GM18867 (cell line): ENCODE measurements at regions not wholly inside any gene's neighbourhood (a gene's known extent, or its start where the extent isn't known, plus 50 kb on each side); places are given as distances from the start of the nearest gene placed in this dataset.

Source experiments
- ATAC-seq: cut with Tn5 transposase; IDR thresholded peaks from one replicate; pipeline ENCODE4 v1.9.1; 2021; ENCODE audit warnings: mild to moderate bottlenecking, moderate library complexity; ENCODE audit not compliant: unreplicated experiment

DNA sequence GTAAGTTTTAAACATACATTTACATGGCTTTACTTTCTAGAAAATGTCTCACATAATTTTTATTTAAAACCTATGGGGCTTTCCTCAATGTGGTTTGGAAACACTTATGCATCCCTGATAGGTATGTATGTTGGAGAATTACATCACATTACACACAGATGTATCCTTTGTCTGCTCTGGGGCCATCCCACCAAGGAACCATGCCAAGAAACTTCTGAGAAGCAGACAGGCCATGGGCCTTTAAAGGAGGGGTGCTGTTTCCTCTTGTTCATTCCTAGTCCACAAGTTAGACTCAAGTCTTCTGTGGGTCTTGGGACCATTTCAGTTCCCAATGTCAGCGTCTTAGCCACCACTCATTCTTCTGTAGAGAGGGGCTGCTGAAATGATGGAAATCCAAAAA is 162.0 kb upstream of the SETBP1 start:
- ATAC-seq: no peak

DNA sequence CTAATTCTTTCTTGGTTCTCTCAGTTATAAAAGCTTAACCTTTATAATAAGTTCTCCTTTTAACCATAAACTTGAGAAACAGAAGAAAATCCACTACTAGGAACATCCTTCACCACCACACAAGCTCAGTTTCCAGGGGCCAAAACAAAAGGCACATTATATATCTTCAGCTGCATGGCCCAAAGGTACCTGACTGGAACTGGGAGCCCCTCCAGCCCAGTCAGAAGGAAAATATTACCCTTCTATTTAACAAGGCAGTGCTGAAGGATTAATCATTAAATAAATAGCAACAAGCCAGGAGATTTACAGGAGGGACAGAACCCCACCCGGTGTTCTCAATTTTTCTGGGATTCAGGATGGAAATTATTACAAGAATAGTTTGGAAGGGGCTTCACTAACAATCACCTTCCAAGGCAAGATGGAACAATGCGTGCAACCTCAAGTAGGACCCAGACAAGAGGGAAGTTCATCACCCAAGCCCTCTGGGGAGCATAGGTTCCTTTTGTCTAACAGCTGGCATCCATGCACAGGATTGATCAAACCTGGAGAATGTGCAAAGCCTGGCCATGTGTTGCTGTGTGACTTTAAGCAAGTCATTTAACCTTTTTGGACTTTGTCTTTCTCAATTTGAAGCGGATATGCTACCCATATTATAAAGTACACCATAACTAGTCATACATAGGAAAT is 159.6 kb upstream of the SETBP1 start:
- no peak for ATAC-seq

DNA sequence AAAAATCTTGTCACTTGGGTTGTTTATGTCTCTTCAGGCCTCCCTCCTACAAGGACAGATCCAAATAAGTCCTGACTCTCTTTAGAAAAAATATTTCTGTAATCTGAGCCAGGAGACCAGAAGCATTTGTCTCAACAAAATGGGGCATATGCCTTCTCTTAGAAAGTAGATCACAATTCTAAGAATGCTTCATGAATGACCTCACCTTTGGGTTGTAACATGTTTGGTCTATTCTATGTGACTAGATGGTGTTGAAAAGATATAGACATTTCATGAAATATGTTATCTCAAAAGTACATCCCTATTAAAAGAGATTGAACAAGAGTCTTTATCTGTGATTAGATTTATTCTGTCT is 159.0 kb upstream of the SETBP1 start:
- ATAC-seq: no peak

DNA sequence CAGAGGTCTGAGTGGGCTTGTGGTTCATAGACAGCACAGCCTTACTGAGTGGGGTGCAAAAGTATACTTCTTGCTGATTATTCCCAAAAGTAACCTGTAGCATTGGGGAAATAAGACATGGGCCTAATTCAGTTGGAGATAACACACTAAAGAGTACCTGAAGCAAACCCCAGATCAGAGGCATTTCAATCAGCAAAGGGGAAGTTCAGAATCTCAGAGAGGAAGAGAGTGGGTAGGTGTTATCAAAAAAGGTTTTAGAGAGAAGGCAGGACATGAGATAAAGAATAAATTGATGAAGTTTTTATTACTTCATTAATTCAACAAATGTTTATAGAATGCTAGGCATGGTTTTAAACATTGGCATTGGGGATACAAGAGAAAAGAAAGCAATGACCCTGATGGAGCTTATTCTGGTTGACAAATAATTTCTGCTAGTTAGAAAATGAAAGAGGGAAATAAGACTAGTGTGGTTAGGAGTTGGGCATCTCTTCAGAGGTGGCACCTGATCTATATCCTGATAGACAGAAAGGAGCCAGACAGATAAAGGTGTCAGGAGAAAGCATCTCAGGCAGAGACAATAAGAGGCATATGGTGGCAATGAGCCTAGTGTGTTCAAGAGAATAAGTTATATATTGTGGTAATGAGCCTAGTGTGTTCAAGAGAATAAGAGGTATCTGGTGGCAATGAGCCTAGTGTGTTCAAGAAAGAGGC is 153.8 kb upstream of the SETBP1 start:
- ATAC-seq: peak; percentile 83

DNA sequence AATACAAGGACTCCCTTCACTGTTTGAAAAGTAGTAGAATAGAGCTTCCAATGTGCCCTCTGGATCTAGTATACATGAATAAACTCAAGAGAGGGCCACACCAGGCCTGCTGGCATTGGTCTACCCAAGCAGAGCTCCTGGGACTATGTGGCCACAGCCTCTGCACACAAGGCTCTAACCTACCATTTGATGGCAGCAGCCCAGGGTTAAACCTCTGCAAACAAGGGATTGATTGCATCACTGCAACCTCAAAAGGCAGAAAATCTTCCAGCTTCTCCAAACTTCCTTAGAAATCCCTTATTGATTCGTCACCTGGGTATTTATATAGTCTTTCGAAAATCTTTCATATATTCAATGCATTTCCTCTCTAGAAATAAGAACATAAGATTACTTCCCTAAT is 147.6 kb upstream of the SETBP1 start:
- ATAC-seq: no peak

DNA sequence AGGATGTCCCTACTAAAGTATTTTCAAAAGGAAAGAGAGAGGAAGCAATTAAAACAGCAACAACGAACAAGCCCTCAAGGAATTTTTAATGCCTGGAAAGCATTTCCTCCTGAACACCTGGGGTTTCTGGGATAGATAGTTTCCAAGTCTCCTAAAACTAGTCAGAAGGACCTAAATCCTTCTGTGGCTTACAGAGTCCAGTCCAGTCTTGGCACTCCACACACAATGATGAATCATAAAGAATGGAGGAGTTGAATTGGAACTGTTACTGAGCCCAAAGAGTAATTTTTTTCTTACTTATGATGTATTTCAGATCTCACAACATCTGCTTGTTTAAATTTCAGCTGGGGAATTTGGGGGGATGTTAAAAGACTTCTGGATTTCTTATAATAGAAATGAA is 144.6 kb upstream of the SETBP1 start:
- no peak for ATAC-seq

DNA sequence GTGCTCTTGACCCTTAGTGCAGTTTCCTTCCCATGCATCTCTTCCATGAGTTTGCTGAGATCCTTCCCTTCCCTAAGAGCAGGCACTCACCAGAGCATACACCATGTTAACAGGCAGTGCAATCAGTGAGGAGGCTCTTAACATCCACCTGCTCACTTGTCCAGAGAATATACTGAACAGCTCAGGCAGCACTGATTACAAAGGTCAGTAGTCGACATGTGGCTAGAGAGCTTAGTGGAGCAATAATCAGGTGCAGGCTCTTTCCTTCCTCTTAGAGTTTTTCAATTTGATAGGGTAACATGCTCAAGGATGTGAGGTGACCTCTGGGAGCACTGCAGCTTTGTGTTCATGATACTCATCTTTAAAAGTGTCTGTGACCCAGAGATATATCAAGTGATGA is 144.1 kb upstream of the SETBP1 start:
- no peak for ATAC-seq

DNA sequence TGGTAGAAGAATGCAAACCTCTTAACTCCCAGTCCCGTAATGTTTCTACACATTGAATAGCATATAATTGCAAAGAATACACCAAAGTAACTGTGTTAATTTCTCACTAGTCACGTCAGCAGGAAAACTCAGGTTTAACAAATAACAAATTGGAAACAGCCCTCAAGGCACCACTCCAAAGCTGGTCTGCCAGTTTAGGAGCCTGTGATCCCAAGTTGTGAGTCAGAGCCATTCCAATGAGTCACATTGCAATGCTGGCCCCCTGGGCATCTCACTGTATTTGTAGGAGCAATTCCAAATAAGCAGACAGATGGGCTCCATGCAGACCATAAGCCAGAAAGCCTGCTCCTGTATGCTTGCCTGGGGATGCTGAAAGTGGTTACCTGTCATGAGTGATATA is 143.2 kb upstream of the SETBP1 start:
- ATAC-seq: no peak

DNA sequence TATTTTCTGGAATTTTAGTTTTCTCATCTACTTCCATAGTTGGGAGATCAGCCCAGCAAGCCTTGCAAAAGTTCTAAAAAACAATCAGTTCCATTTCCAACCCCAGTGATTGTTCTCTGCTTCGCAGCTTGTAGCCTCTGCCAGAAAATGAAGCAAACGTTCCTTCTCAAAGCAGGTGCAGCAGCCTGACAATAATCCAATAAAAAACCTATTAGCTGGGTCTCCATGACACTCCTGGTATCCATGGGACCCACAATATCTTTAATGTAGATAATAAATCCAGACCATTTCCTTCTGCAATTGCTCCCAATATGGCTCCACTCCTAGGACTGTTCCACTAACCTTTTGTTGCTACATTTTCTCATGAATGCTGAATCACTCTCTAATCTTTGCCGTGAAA is 140.8 kb upstream of the SETBP1 start:
- ATAC-seq: no peak

DNA sequence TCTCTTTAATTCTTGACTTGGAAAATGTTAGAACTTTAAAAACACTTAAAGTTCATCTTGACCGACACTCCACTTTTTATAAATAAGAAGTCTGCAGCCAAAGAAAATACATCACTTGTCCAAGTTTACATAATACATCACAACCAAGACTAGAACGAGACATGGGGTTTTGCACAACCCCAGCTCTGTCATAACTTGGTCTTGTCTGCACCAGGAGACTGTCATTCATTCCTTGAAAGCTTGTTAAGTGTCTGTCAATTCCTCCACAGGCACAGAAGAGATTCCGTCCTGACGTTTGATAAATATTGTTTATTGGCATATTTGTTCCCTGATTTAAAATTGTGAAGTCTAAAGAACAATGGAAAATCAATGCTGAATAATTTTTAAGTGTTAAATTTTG is 139.5 kb upstream of the SETBP1 start:
- ATAC-seq: no peak

DNA sequence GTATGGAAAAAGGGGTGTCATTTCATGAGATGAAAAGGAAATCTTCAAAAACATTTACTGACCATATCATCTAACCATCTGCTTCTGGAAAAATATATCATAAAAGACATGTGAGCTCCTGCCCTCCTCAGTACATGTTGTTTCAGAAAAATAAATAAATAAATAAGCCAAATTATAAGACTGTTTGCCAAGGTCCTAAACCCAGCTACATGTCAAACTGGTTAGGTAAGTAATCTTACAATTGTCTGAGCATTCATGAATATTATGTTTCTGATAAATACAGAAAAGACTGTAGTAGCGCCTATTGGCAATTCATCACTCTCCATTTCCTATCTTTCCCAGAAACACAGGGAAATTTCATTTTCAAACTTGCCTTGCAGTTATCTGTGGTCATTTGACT is 138.9 kb upstream of the SETBP1 start:
- no peak for ATAC-seq

DNA sequence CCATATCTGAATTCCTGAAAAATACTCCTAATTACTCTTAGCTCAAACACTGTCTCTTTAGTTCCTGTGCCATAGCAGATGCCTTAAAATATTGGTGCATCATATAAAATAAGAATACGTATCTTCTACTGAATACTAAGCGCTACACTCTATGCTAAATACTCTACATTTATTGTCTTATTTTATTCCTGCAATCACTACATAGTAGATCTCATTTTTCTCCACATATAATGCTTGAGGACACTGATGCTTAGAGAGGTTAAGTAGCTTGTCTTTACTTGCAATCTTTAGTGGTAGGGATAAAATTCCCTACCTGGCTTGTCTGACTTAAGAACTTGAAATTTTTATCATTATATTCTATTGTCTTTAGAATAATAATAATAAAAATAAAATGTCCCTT is 137.3 kb upstream of the SETBP1 start:
- ATAC-seq: no peak

DNA sequence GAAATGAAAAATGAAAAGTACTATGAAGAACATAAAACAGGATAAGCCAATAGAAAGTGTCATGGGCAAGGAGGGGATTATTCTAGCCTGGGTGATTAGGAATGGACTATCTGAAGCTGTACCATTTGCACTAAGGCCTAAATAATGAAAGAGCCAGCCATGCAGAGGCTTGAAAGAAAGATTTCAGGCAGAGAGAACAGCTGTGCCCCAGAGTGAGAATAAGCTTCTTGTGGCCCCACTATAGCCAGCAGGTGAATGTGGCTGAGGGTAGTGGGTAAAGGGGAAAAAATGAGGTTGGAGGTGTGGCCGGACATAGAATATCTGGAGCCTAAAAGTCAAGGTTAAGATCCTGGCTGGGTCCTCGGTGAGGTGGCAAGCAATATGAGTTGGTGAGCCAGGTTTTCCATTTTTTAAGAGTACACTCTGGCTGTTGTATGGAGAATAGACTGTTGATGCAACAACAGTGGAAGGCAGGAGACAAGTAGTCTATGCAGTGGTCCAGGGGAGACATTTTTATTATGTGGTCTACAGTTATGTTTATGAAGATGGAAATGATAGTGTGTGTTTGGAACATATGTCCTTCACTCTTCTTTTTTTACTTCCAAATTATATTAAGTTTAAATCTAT is 135.2 kb upstream of the SETBP1 start:
- ATAC-seq: no peak

DNA sequence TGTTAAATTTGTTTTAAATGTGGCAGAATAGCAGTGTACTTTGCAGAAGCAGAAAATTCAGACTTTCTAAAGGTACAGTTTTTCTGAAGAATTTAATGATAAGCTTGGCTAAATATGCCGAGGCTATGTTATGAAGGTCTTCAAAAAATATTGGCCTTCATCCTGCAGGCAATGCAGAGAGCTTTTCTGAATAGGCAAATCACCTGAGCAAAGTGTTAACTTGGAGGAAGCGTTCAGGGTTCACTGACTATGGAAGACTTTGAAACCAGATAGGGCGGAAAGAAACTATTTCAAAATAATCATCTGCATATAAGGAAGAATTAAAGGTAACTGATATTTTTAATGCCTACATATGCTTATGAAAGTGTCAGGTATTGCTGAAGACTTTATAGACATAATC is 133.7 kb upstream of the SETBP1 start:
- ATAC-seq: no peak

DNA sequence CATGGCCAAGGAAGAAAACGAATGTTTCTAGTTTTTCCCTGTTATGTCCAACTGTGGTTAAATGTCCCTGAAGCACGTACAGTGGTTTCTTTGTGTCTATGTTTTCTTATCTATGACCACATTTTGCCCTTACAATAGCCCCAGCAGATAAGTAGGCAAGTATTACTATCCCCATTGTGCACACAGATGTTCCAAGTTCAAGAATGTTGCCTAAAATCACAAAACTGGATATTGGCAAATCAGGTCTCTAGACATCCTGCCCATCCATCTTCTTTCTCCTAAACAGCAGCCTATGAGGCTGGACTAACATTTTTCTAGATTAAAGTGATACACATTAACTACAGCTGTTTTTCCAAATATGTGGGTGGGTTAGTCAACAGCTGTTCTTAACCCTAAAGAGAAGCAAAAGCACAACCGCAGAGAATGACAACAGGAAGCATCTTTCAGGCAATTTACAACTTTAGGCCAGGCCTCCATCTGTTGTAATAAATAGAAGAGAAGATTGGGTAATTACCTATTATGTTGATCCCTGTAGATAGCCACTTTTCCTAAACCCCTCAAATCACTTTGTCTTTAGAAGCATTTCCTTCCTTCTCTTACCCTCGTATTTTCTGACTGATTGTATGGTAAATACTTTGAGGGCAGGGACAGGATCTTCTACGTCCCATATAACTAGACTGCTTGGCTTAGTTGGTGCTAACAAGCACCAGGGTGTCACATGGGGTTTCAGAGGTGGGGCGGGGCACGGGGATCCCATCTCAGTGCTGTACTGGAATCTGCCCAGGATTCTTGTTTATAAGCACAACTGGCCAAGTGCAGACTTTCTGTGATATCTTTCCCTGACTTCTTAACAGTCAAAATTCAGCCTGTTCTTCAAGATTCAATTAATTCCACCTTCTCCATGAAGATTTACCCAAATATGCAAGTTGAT is 132.1 kb upstream of the SETBP1 start:
- peak; percentile 41 for ATAC-seq

DNA sequence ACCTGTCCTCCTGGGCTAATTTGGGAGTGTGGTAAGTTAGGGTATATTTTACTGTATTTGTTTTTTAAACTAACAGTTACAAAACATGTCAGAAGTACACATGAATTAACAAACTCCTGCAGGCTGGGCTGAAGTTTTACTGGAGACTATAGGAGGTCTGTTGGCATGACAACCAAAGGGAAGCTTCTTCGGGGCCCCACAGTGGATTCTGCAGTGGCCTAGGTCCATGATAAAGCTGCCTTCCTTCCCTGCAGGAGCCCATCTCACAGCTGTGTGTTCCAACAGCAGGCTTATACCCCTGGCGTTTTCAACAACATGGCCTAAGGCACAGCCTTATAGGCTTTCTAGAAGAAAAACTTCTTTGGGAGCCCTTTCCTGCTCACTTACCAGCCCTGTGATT is 128.0 kb upstream of the SETBP1 start:
- no peak for ATAC-seq

DNA sequence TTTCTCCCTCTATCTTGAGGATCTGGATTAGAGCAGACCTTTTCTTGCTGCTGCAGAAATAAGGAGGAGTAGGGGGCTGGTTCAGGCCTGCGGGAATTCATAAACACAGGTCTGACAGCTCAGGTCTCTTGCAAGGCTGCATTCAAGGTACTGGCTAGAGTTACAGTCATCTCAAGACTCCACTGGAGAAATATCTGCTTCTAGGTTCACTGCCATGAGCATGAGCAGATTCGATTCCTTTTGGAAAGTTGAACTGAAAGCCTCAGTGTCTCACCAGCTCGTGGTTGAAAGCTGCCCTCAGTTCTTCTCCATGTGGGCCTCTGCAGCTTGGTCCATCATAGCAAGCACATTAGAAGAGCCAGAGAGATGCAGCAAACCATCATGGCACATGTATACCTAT is 124.4 kb upstream of the SETBP1 start:
- ATAC-seq: peak; percentile 79

DNA sequence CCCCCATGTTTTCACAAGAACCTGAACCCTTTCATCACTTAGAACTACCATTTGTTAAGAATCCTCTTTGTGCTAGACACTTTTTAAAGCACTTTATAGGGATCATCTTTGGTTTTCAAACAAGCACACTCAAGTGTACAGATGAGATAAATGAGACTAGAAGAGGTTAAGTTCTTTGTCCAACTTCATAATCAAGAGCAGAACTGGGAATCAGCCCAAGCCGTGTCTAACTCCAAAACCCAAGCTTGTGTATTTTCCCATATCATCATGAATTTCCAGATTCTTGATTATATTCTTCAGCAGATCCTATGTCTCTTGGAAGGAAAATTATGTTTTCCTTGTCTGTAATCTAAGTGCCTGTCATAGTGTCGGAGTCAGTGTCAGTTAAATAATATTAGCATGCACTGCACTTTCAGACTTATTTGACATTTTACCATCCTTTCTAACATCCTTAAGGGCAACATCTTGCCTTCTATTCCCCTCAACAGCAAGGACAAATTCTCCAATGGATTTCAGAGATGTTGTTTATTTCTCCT is 123.0 kb upstream of the SETBP1 start:
- ATAC-seq: no peak

DNA sequence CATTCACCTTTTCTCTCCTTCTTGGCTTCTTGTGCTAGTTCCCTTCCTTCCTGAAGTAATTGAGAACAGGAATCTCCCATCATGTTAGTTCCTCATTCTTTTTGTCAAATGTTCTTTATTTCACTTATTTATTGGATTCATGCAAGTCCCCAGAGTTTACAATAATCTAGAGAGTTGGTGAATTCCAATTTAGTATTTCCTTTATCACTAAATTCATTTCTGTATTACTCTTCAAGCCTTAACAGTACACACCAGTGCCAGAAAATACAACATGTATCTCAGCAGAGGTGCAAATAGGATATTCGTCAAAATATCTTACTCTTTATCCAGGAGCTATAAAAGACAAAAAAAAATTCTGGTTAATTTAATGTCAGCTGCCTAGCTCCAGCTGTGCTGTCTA is 121.9 kb upstream of the SETBP1 start:
- ATAC-seq: no peak

DNA sequence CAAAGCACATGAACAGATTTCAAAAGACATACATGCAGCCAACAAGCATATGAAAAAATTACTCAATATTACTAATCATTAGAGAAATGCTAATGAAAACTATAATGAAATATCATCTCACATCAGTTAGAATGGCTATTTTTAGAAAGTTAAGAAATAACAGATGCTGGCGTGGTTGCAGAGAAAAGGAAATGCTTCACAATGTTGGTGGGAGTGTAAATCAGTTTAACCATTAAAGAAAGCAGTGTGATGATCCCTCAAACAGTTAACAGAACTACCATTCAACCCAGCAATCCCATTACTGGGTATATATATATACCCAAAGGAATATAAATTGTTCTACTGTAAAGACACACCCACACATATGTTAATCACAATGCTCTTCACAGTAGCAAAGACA is 117.7 kb upstream of the SETBP1 start:
- no peak for ATAC-seq

DNA sequence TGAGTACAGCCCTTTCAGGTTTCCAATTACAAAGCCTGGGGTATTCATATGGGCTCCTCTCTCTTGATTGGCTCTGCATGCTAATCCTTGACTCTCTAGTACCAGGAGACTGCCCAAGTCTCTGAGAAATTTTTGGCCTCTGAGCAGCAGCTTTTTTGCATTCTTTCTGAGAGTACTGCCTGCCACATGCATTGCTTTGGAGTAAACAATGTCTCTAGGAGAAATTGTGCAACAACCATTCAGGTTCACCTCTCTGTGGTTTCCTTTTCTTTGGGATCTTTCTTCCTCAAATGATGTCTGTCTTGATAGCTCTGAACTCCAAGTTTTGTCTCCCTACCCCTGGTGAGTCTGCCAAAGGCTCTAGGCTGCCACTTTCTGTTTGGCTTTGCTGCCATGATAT is 115.8 kb upstream of the SETBP1 start:
- no peak for ATAC-seq
